Fibroblast of peridontal ligament (primary cell): ENCODE measurements at regions not wholly inside any gene's neighbourhood (a gene's known extent, or its start where the extent isn't known, plus 50 kb on each side); places are given as distances from the start of the nearest gene placed in this dataset.
"Not testable (repeated sequence)": the region's sequence is repeated elsewhere in the genome, so short reads cannot be mapped to it uniquely, and the experiment has no call there.

Experiments
- DNase-seq: peaks from one replicate; pipeline ENCODE4 v3.0.0-alpha.2; 2010; ENCODE audit errors: extremely low read depth

GRCh38 chr14:88983755-88984154 is 159.3 kb downstream of the TTC8 start:
- peak; percentile 60 for DNase-seq

GRCh38 chr14:88985654-88986053 is 161.2 kb downstream of the TTC8 start:
- no peak for DNase-seq

GRCh38 chr14:88986146-88986841 is 161.8 kb downstream of the TTC8 start:
- DNase-seq, result peak; percentile 9

GRCh38 chr14:88986908-88987307 is 162.5 kb downstream of the TTC8 start:
- not testable (repeated sequence) for DNase-seq

GRCh38 chr14:88987516-88987915 is 163.1 kb downstream of the TTC8 start:
- DNase-seq, result no peak

GRCh38 chr14:88989911-88990310 is 165.5 kb downstream of the TTC8 start:
- no peak for DNase-seq

- DNase-seq, result no peak
These were observed 166.4 kb downstream of the TTC8 start for GRCh38 chr14:88990856-88991255.

- no peak for DNase-seq
These were observed 167.6 kb downstream of the TTC8 start for GRCh38 chr14:88992011-88992410.

- DNase-seq, result no peak
These were observed 169.5 kb downstream of the TTC8 start for GRCh38 chr14:88993946-88994345.

- DNase-seq, result peak; percentile 79
These were observed 171.2 kb downstream of the TTC8 start for GRCh38 chr14:88995437-88996198.

- no peak for DNase-seq
These were observed 173.6 kb downstream of the TTC8 start for GRCh38 chr14:88998027-88998426.

- DNase-seq, result no peak
These were observed 174.7 kb downstream of the TTC8 start for GRCh38 chr14:88999137-88999536.

- peak; percentile 88 for DNase-seq
These were observed 175.8 kb downstream of the TTC8 start for GRCh38 chr14:89000007-89000942.

- peak; percentile 23 for DNase-seq
These were observed 179.7 kb downstream of the TTC8 start for GRCh38 chr14:89004166-89004565.

GRCh38 chr14:89007906-89008305 is 183.5 kb downstream of the TTC8 start:
- DNase-seq, result no peak

- DNase-seq, result peak; percentile 25
These were observed 187.2 kb downstream of the TTC8 start for GRCh38 chr14:89011355-89012281.

GRCh38 chr14:89012282-89013097 is 188.0 kb downstream of the TTC8 start:
- no peak for DNase-seq

- peak; percentile 22 for DNase-seq
These were observed 188.7 kb downstream of the TTC8 start for GRCh38 chr14:89013098-89013504.

- no peak for DNase-seq
These were observed 189.5 kb downstream of the TTC8 start for GRCh38 chr14:89013698-89014568.
